Keratinocyte (primary cell): ENCODE measurements at regions not wholly inside any gene's neighbourhood (a gene's known extent, or its start where the extent isn't known, plus 50 kb on each side); places are given as distances from the start of the nearest gene placed in this dataset.

Experiments used
- DNase-seq: peaks from one replicate; pipeline ENCODE4 v3.0.0-alpha.2; 2011; ENCODE audit warnings: low read depth, missing footprints, low spot score
- FAIRE-seq: peaks from 2 replicates; lab custom pipeline; 2011; peaks lifted over from hg19 to GRCh38; lab: Jason Lieb, UNC
- H2AFZ ChIP-seq: 2 replicates; pipeline ENCODE4 v1.6.0; 2012; ENCODE audit warnings: low read length, control low read depth, inconsistent platforms; ENCODE audit not compliant: control insufficient read depth
- H3K27ac ChIP-seq: 2 replicates; pipeline ENCODE4 v1.5.1; 2011; ENCODE audit warnings: low read length; ENCODE audit not compliant: control insufficient read depth, insufficient read depth
- H3K27me3 ChIP-seq: 3 replicates; pipeline ENCODE4 v1.6.0; 2011; ENCODE audit warnings: low read length; ENCODE audit not compliant: control insufficient read depth, insufficient read depth; ENCODE audit errors: extremely low read depth
- H3K36me3 ChIP-seq, 2 experiments: 2 replicates in 1 of 2; 3 replicates in 1 of 2; pipeline ENCODE4 v1.5.1; 2011; ENCODE audit warnings: low read length in 2 of 2, mild to moderate bottlenecking in 1 of 2; ENCODE audit not compliant: control insufficient read depth in 2 of 2, insufficient read depth in 2 of 2; ENCODE audit errors: extremely low read depth in 1 of 2
- H3K4me1 ChIP-seq: 3 replicates; pipeline ENCODE4 v1.5.1; 2011; ENCODE audit warnings: low read length; ENCODE audit not compliant: control insufficient read depth, insufficient read depth; ENCODE audit errors: extremely low read depth
- H3K4me2 ChIP-seq: 3 replicates; pipeline ENCODE4 v1.6.0; 2011; ENCODE audit warnings: low read depth, low read length; ENCODE audit not compliant: control insufficient read depth, insufficient read depth; ENCODE audit errors: extremely low read depth
- H3K4me3 ChIP-seq, 3 experiments: fragments of 200-600 bp in 1 of 3; sonication (generic) in 1 of 3; 2 replicates in 2 of 3; 3 replicates in 1 of 3; pipeline ENCODE4 v1.5.1; 2011 to 2016; ENCODE audit warnings: low read length in 3 of 3, mild to moderate bottlenecking in 3 of 3, control low read depth in 2 of 3, inconsistent platforms in 1 of 3, low read depth in 1 of 3, mixed read lengths in 1 of 3, mixed run types in 1 of 3, moderate library complexity in 1 of 3; ENCODE audit not compliant: control insufficient read depth in 2 of 3, insufficient read depth in 2 of 3; ENCODE audit errors: extremely low read depth in 1 of 3
- H3K79me2 ChIP-seq: 2 replicates; pipeline ENCODE4 v1.6.0; 2012; ENCODE audit warnings: low read length; ENCODE audit not compliant: control insufficient read depth, insufficient read depth
- H3K9ac ChIP-seq: 3 replicates; pipeline ENCODE4 v1.6.0; 2011; ENCODE audit warnings: low read length; ENCODE audit not compliant: control insufficient read depth, insufficient read depth; ENCODE audit errors: extremely low read depth
- H3K9me1 ChIP-seq: 3 replicates; pipeline ENCODE4 v1.6.0; 2011; ENCODE audit warnings: low read length; ENCODE audit not compliant: control insufficient read depth, insufficient read depth; ENCODE audit errors: extremely low read depth
- H3K9me3 ChIP-seq: 2 replicates; pipeline ENCODE4 v1.5.1; 2012; ENCODE audit warnings: low read depth, low read length; ENCODE audit not compliant: control insufficient read depth
- H4K20me1 ChIP-seq: 3 replicates; pipeline ENCODE4 v1.6.0; 2011; ENCODE audit warnings: low read length; ENCODE audit not compliant: control insufficient read depth, insufficient read depth; ENCODE audit errors: extremely low read depth
- CTCF ChIP-seq, 3 experiments: IDR thresholded peaks in 1 of 3; conservative IDR thresholded peaks in 1 of 3; optimal IDR thresholded peaks in 1 of 3; 2 replicates in 2 of 3; 3 replicates in 1 of 3; pipeline versions ENCODE3 to v1.5.1; 2011; ENCODE audit warnings: low read length in 3 of 3, mild to moderate bottlenecking in 3 of 3, moderate library complexity in 2 of 3, control low read depth in 1 of 3, inconsistent platforms in 1 of 3; ENCODE audit not compliant: insufficient read depth in 2 of 3; ENCODE audit errors: extremely low read depth in 1 of 3
- EZH2 ChIP-seq: IDR thresholded peaks from one replicate; pipeline ENCODE4 v1.6.1; 2012; ENCODE audit warnings: inconsistent platforms, mild to moderate bottlenecking, low read length, moderate library complexity
- dilution Hi-C: fragments of 300-500 bp; cut with MboI; formaldehyde crosslinking; loops from one replicate; pipeline ENCODE4 v1.7.0; 2020; ENCODE audit warnings: low sequenced_read_pairs; ENCODE audit not compliant: extremely low pct_ligation_motif_present

DNA sequence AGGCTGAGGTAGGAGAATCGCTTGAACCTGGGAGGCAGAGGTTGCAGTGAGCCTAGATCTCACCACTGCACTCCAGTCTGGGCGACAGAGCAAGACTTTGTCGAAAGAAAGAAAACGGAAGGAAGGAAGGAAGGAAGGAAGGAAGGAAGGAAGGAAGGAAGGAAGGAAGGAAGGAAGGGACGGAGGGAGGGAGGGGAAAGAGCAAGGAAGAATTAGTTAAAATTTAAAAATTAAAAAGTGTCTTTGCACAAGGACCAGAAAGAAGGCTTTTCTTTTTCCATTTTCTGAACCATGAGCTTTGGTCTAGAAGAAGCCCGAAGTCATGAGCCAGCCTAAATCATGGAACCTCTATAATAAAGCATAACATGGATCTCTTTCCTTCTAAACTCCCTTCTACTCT lies 138.2 kb upstream of the DNAJC10 start:
- H3K9me3 ChIP-seq, result no peaks in the 10 kb centered on the region
- no peak for DNase-seq
- H3K9ac ChIP-seq, result no peak overlapping the region
- dilution Hi-C loops, result no loop called here
- H3K36me3 ChIP-seq, result no peaks in the 10 kb centered on the region
- FAIRE-seq, result no peak
- no peaks in the 10 kb centered on the region for H3K27me3 ChIP-seq
- H2AFZ ChIP-seq, result no peak overlapping the region
- no peak overlapping the region for H3K4me3 ChIP-seq
- no peak overlapping the region for H3K27ac ChIP-seq
- H3K4me1 ChIP-seq, result no peaks in the 10 kb centered on the region
- H4K20me1 ChIP-seq, result no peaks in the 10 kb centered on the region
- H3K9me1 ChIP-seq, result no peaks in the 10 kb centered on the region
- no peaks in the 10 kb centered on the region for H3K79me2 ChIP-seq
- no peak overlapping the region for H3K4me2 ChIP-seq
- TF ChIP-seq EZH2, result no peak
- TF ChIP-seq CTCF (optimal IDR thresholded peaks at IDR 0.05 in 1 of 3, IDR thresholded peaks at IDR 0.05 in 1 of 3, conservative IDR thresholded peaks at IDR 0.05 in 1 of 3; ENCODE audit: extremely low read depth in 1 of 3, insufficient read depth in 2 of 3, low read length in 3 of 3), result no peak

- no peak overlapping the region for H2AFZ ChIP-seq
- H3K9me1 ChIP-seq, result no peaks in the 10 kb centered on the region
- H3K4me1 ChIP-seq, result no peaks in the 10 kb centered on the region
- H3K27me3 ChIP-seq, result no peaks in the 10 kb centered on the region
- no peaks in the 10 kb centered on the region for H3K79me2 ChIP-seq
- H3K27ac ChIP-seq, result no peak overlapping the region
- no peak for DNase-seq
- no peaks in the 10 kb centered on the region for H3K36me3 ChIP-seq
- no peaks in the 10 kb centered on the region for H3K9me3 ChIP-seq
- no peak overlapping the region for H3K4me3 ChIP-seq
- TF ChIP-seq CTCF (optimal IDR thresholded peaks at IDR 0.05 in 1 of 3, IDR thresholded peaks at IDR 0.05 in 1 of 3, conservative IDR thresholded peaks at IDR 0.05 in 1 of 3; ENCODE audit: extremely low read depth in 1 of 3, insufficient read depth in 2 of 3, low read length in 3 of 3), result no peak
- TF ChIP-seq EZH2, result no peak
- no peak for FAIRE-seq
- H3K9ac ChIP-seq, result no peak overlapping the region
- dilution Hi-C loops, result no loop called here
- no peak overlapping the region for H3K4me2 ChIP-seq
- H4K20me1 ChIP-seq, result no peaks in the 10 kb centered on the region
Measured at GRCh38 chr2:182581196-182581935, 134.7 kb upstream of the DNAJC10 start.
